H1 (cell line): ENCODE measurements at regions not wholly inside any gene's neighbourhood (a gene's known extent, or its start where the extent isn't known, plus 50 kb on each side); places are given as distances from the start of the nearest gene placed in this dataset.

Source experiments
- CTCF ChIA-PET: fragments of 300-600 bp; sonication (Branson Sonifier 250); formaldehyde crosslinking; loops from one replicate; lab custom pipeline; 2021; ENCODE audit not compliant: partially characterized antibody; lab: Charles Lee
- POLR2A ChIA-PET: fragments of 300-600 bp; sonication (Branson Sonifier 250); formaldehyde crosslinking; loops from one replicate; lab custom pipeline; 2021; ENCODE audit warnings: inconsistent platforms; ENCODE audit not compliant: partially characterized antibody; lab: Charles Lee
- DNase-seq, 2 experiments: peaks; one replicate each; pipeline versions ENCODE4 v3.0.0 to v3.0.0-alpha.2; 2010 to 2022; ENCODE audit warnings: low spot score in 2 of 2, low read depth in 1 of 2, mixed read lengths in 1 of 2
- FAIRE-seq: peaks from 2 replicates; lab custom pipeline; 2011; peaks lifted over from hg19 to GRCh38; lab: Jason Lieb, UNC
- H2AFZ ChIP-seq: 2 replicates; pipeline ENCODE4 v1.8.1; 2012; ENCODE audit warnings: low read length, inconsistent platforms
- H2AK5ac ChIP-seq: 2 replicates; pipeline ENCODE4 v1.6.1; 2013; ENCODE audit warnings: low read depth, low read length
- H2BK120ac ChIP-seq: replicated peaks from 2 replicates; pipeline ENCODE3; 2013; ENCODE audit warnings: low read depth, low read length, inconsistent platforms
- H2BK12ac ChIP-seq: 2 replicates; pipeline ENCODE4 v1.6.1; 2013; ENCODE audit warnings: low read depth, low read length
- H2BK15ac ChIP-seq: 2 replicates; pipeline ENCODE4 v1.6.1; 2013; ENCODE audit warnings: low read length
- H2BK20ac ChIP-seq: 2 replicates; pipeline ENCODE4 v1.6.1; 2013; ENCODE audit warnings: low read length
- H2BK5ac ChIP-seq: 2 replicates; pipeline ENCODE4 v1.6.1; 2013; ENCODE audit warnings: low read depth, low read length
- H3K14ac ChIP-seq: 2 replicates; pipeline ENCODE4 v1.6.1; 2013; ENCODE audit warnings: inconsistent platforms; ENCODE audit not compliant: insufficient read length
- H3K18ac ChIP-seq: 2 replicates; pipeline ENCODE4 v1.6.1; 2013; ENCODE audit warnings: low read length; ENCODE audit errors: extremely low read depth
- H3K23ac ChIP-seq: 2 replicates; pipeline ENCODE4 v1.6.1; 2013; ENCODE audit warnings: inconsistent platforms; ENCODE audit not compliant: insufficient read length
- H3K23me2 ChIP-seq: 2 replicates; pipeline ENCODE4 v1.6.1; 2013; ENCODE audit warnings: low read depth, low read length
- H3K27ac ChIP-seq: 2 replicates; pipeline ENCODE4 v1.6.1; 2011; ENCODE audit warnings: low read depth, low read length, inconsistent platforms
- H3K27me3 ChIP-seq, 4 experiments: replicated peaks in 1 of 4; 1 replicate in 1 of 4; 2 replicates in 3 of 4; pipeline versions ENCODE4 v1.6.1 to v1.8.1; 2011 to 2013; ENCODE audit warnings: low read length in 3 of 4, mild to moderate bottlenecking in 3 of 4, inconsistent platforms in 2 of 4, mixed read lengths in 2 of 4, moderate library complexity in 1 of 4; ENCODE audit not compliant: control insufficient read depth in 3 of 4, insufficient read depth in 3 of 4; ENCODE audit errors: extremely low read depth in 1 of 4
- H3K36me3 ChIP-seq, 4 experiments: 2 replicates each; pipeline versions ENCODE4 v1.6.1 to v1.8.1; 2011 to 2013; ENCODE audit warnings: mild to moderate bottlenecking in 4 of 4, low read length in 3 of 4, moderate library complexity in 2 of 4, control low read depth in 1 of 4, inconsistent platforms in 1 of 4; ENCODE audit not compliant: insufficient read depth in 4 of 4, control insufficient read depth in 2 of 4
- H3K4ac ChIP-seq: replicated peaks from 2 replicates; pipeline ENCODE3; 2013; ENCODE audit warnings: low read length, low read depth, mixed read lengths, inconsistent platforms; ENCODE audit not compliant: insufficient read length
- H3K4me1 ChIP-seq, 4 experiments: replicated peaks in 1 of 4; 1 replicate in 1 of 4; 2 replicates in 3 of 4; pipeline versions ENCODE4 v1.6.1 to v1.8.1; 2011 to 2013; ENCODE audit warnings: low read length in 3 of 4, inconsistent platforms in 2 of 4, mixed read lengths in 1 of 4; ENCODE audit not compliant: insufficient read depth in 4 of 4, control insufficient read depth in 3 of 4
- H3K4me2 ChIP-seq, 2 experiments: 2 replicates each; pipeline versions ENCODE4 v1.6.1 to v1.8.1; 2011 to 2013; ENCODE audit warnings: low read depth in 2 of 2, low read length in 2 of 2, control low read depth in 1 of 2, inconsistent platforms in 1 of 2, mild to moderate bottlenecking in 1 of 2; ENCODE audit not compliant: insufficient read depth in 1 of 2
- H3K4me3 ChIP-seq, 4 experiments: fragments of 200-600, 300-600 bp in 1 of 4; sonication (generic), shearing (Covaris generic), sonication (Bioruptor Twin) in 1 of 4; 2 replicates each; pipeline versions ENCODE4 v1.5.1 to v1.8.1; 2011 to 2016; ENCODE audit warnings: low read length in 4 of 4, low read depth in 3 of 4, control low read depth in 2 of 4, inconsistent platforms in 2 of 4, mild to moderate bottlenecking in 2 of 4, mixed read lengths in 1 of 4, moderate library complexity in 1 of 4; ENCODE audit not compliant: insufficient read depth in 2 of 4; ENCODE audit errors: extremely low read depth in 1 of 4
- H3K56ac ChIP-seq: replicated peaks from 2 replicates; pipeline ENCODE3; 2013; ENCODE audit warnings: low read depth, mild to moderate bottlenecking, mixed read lengths, low read length, inconsistent platforms; ENCODE audit not compliant: insufficient read length
- H3K79me1 ChIP-seq: 2 replicates; pipeline ENCODE4 v1.6.1; 2013; ENCODE audit warnings: low read depth, low read length, control low read depth
- H3K79me2 ChIP-seq, 2 experiments: 2 replicates each; pipeline versions ENCODE4 v1.6.1 to v1.8.1; 2012 to 2013; ENCODE audit warnings: low read length in 2 of 2, mild to moderate bottlenecking in 2 of 2, inconsistent platforms in 1 of 2; ENCODE audit not compliant: insufficient read depth in 2 of 2, control insufficient read depth in 1 of 2
- H3K9ac ChIP-seq, 4 experiments: replicated peaks in 1 of 4; 1 replicate in 1 of 4; 2 replicates in 3 of 4; pipeline versions ENCODE4 v1.6.1 to v1.8.1; 2011 to 2013; ENCODE audit warnings: low read depth in 3 of 4, low read length in 3 of 4, control low read depth in 2 of 4, mild to moderate bottlenecking in 2 of 4, moderate library complexity in 2 of 4, inconsistent platforms in 1 of 4; ENCODE audit errors: extremely low read depth in 1 of 4
- H3K9me3 ChIP-seq, 2 experiments: 2 replicates each; pipeline versions ENCODE4 v1.6.1 to v1.8.1; 2012 to 2013; ENCODE audit warnings: mild to moderate bottlenecking in 2 of 2, moderate library complexity in 2 of 2, control low read depth in 1 of 2, inconsistent platforms in 1 of 2, low read depth in 1 of 2, low read length in 1 of 2, mixed read lengths in 1 of 2; ENCODE audit not compliant: insufficient read depth in 2 of 2
- H4K20me1 ChIP-seq, 2 experiments: replicated peaks in 1 of 2; 2 replicates each; pipeline versions ENCODE3 to v1.8.1; 2011 to 2013; ENCODE audit warnings: inconsistent platforms in 2 of 2, low read length in 2 of 2, mild to moderate bottlenecking in 1 of 2; ENCODE audit not compliant: insufficient read depth in 2 of 2, control insufficient read depth in 1 of 2
- H4K5ac ChIP-seq: 2 replicates; pipeline ENCODE4 v1.6.1; 2013; ENCODE audit warnings: low read length, low read depth, mixed read lengths, inconsistent platforms; ENCODE audit not compliant: insufficient read length
- H4K8ac ChIP-seq: 2 replicates; pipeline ENCODE4 v1.8.0; 2013; ENCODE audit warnings: mild to moderate bottlenecking, moderate library complexity, low read length, inconsistent platforms; ENCODE audit not compliant: insufficient read depth; ENCODE audit errors: extremely low read depth
- H4K91ac ChIP-seq: replicated peaks from 2 replicates; pipeline ENCODE3; 2013; ENCODE audit warnings: low read length, mixed read lengths, inconsistent platforms; ENCODE audit not compliant: insufficient read length
- ASH2L ChIP-seq: fragments of 200-600, 300-600 bp; sonication (generic); IDR thresholded peaks from one replicate; pipeline ENCODE4 v1.7.1; 2017; ENCODE audit warnings: low read length
- BCL11A ChIP-seq, 2 experiments: IDR thresholded peaks; one replicate each; pipeline ENCODE4 v1.6.1; 2011; ENCODE audit warnings: low read depth in 2 of 2, low read length in 2 of 2, mild to moderate bottlenecking in 2 of 2
- CBX8 ChIP-seq: fragments of 300-800, 300-1000 bp; sonication (generic); IDR thresholded peaks from 2 replicates; pipeline ENCODE4 v1.7.1; 2016; ENCODE audit warnings: low read depth, low read length, borderline replicate concordance
- CHD2 ChIP-seq: IDR thresholded peaks from 2 replicates; pipeline ENCODE4 v1.6.1; 2012; ENCODE audit warnings: low read length, improper control_type of control experiment
- E2F6 ChIP-seq: IDR thresholded peaks from 2 replicates; pipeline ENCODE4 v1.6.1; 2012; ENCODE audit warnings: inconsistent platforms
- FOSL1 ChIP-seq: IDR thresholded peaks from 2 replicates; pipeline ENCODE4 v1.6.1; 2011; ENCODE audit warnings: mild to moderate bottlenecking, low read depth, low read length, moderate library complexity; ENCODE audit not compliant: insufficient read depth
- HDAC6 ChIP-seq: IDR thresholded peaks from one replicate; pipeline ENCODE4 v1.7.1; 2012; ENCODE audit warnings: low read depth, mild to moderate bottlenecking, inconsistent platforms, low read length, moderate library complexity
- KDM4A ChIP-seq: IDR thresholded peaks from one replicate; pipeline ENCODE4 v1.7.1; 2012; ENCODE audit warnings: low read depth, mild to moderate bottlenecking, moderate library complexity, low read length, inconsistent platforms; ENCODE audit not compliant: severe bottlenecking
- POLR2AphosphoS5 ChIP-seq: IDR thresholded peaks from 2 replicates; pipeline ENCODE4 v1.6.1; 2011; ENCODE audit warnings: low read depth, low read length
- RNF2 ChIP-seq: fragments of 200-900, 300-1000 bp; sonication (generic); IDR thresholded peaks from 2 replicates; pipeline ENCODE4 v1.7.1; 2016; ENCODE audit warnings: borderline replicate concordance, low read depth, mild to moderate bottlenecking, antibody characterized with exemption, low read length; ENCODE audit not compliant: poor library complexity, severe bottlenecking; ENCODE audit errors: missing control alignments
- SP4 ChIP-seq: IDR thresholded peaks from 2 replicates; pipeline ENCODE4 v1.6.1; 2012; ENCODE audit warnings: low read length, inconsistent platforms
- SRF ChIP-seq: IDR thresholded peaks from 2 replicates; pipeline ENCODE4 v1.6.1; 2011; ENCODE audit warnings: mild to moderate bottlenecking, low read depth, low read length, moderate library complexity
- TEAD4 ChIP-seq: IDR thresholded peaks from 2 replicates; pipeline ENCODE4 v1.6.1; 2012; ENCODE audit warnings: low read depth, low read length, inconsistent platforms, mixed read lengths
- WGBS, 2 experiments: shearing (Covaris generic) in 1 of 2; methylation state at CpG; one replicate each; pipeline versions ENCODE4 v1.1.6 to v1.1.7; 2013 to 2015; ENCODE audit warnings: low lambda C conversion rate in 2 of 2, mixed read lengths in 2 of 2, inconsistent platforms in 1 of 2, low coverage in 1 of 2, missing lambda C conversion rate in 1 of 2; ENCODE audit not compliant: insufficient replicate concordance in 2 of 2, insufficient coverage in 1 of 2, insufficient read length in 1 of 2; ENCODE audit errors: extremely low coverage in 1 of 2, missing lambda C conversion rate in 1 of 2; 5-methylcytosine and 5-hydroxymethylcytosine counted together

- peak overlapping the region; percentile 14; the same call in 1 of the 2 replicates for H2AK5ac ChIP-seq
- no peak overlapping the region for H4K5ac ChIP-seq
- no peaks in the 10 kb centered on the region for H3K79me2 ChIP-seq
- no peak overlapping the region for H3K4me3 ChIP-seq
- H3K27ac ChIP-seq = no peak overlapping the region
- no peak for TF ChIP-seq SRF
- no peak for TF ChIP-seq SP4
- TF ChIP-seq ASH2L = no peak
- no peak for TF ChIP-seq CHD2
- no peak for TF ChIP-seq FOSL1
- TF ChIP-seq TEAD4 = no peak
- no peak for TF ChIP-seq CBX8
- TF ChIP-seq HDAC6 = no peak
- TF ChIP-seq POLR2AphosphoS5 = no peak
- TF ChIP-seq BCL11A (IDR thresholded peaks at IDR 0.05; ENCODE audit: low read depth in 2 of 2, low read length in 2 of 2) = no peak
- TF ChIP-seq E2F6 = no peak
- no peak for TF ChIP-seq KDM4A
- no peak for TF ChIP-seq RNF2
- TF ChIP-seq, all 59 proteins: peak for 0
- H3K56ac ChIP-seq = no peak overlapping the region
- DNase-seq = no peak
- H3K4me1 ChIP-seq = peaks cover 3 to 13% (median 8%) of the 10 kb centered on the region in 4 experiments
- no peak overlapping the region for H2BK20ac ChIP-seq
- H2BK12ac ChIP-seq = no peak overlapping the region
- H3K18ac ChIP-seq = no peak overlapping the region
- peaks cover 0 to 30% (median 17%) of the 10 kb centered on the region in 4 experiments; a peak in 6 of 7 replicates for H3K27me3 ChIP-seq
- no peak overlapping the region for H2BK5ac ChIP-seq
- H3K14ac ChIP-seq = no peak overlapping the region
- POLR2A ChIA-PET = interaction anchor here (0.8 to 1.1 kb wide), 2 partner anchors 9 to 10 kb away, joined by 3 to 4 read pairs; no protein-coding TSS in a partner anchor
- CTCF ChIA-PET = no interaction called here
- H3K23ac ChIP-seq = no peak overlapping the region
- H4K8ac ChIP-seq = peak overlapping the region; percentile 18; the same call in 1 of the 2 replicates
- 0 out of 2 replicates have a peak overlapping the region, but pooled peaks have one; percentile 9 for H2BK15ac ChIP-seq
- no peak for FAIRE-seq
- no peak overlapping the region for H2AFZ ChIP-seq
- no peaks in the 10 kb centered on the region for H3K9me3 ChIP-seq
- H3K36me3 ChIP-seq = no peaks in the 10 kb centered on the region
- no peaks in the 10 kb centered on the region for H3K79me1 ChIP-seq
- no peak overlapping the region for H2BK120ac ChIP-seq
- no peak overlapping the region for H4K91ac ChIP-seq
- no peak overlapping the region for H3K4me2 ChIP-seq
- no peak overlapping the region for H3K9ac ChIP-seq
- no peaks in the 10 kb centered on the region for H4K20me1 ChIP-seq
- H3K4ac ChIP-seq = no peak overlapping the region
- WGBS, 2 experiments = 83% methylated on average over 10 of the region's 10 CpGs; no CpG with 5 or more reads in 1 of the 2 experiments
- H3K23me2 ChIP-seq = no peaks in the 10 kb centered on the region
These were observed 139.1 kb downstream of the CCT6B start for GRCh38 chr17:34822007-34822739.
